SU-DHL-6 (cell line): ENCODE measurements at regions not wholly inside any gene's neighbourhood (a gene's known extent, or its start where the extent isn't known, plus 50 kb on each side); places are given as distances from the start of the nearest gene placed in this dataset.

Experiments
- CTCF ChIP-seq: fragments of 200-600 bp; sonication (generic); IDR thresholded peaks from one replicate; pipeline ENCODE4 v1.5.1; 2017; ENCODE audit warnings: antibody characterized with exemption, mild to moderate bottlenecking, low read length, moderate library complexity; ENCODE audit not compliant: insufficient read depth, poor library complexity, severe bottlenecking
- EZH2phosphoT487 ChIP-seq: fragments of 200-600 bp; sonication (generic), shearing (Covaris generic); conservative IDR thresholded peaks from 2 replicates; pipeline ENCODE4 v1.6.1; 2018; ENCODE audit warnings: mild to moderate bottlenecking, antibody characterized with exemption, low read length, moderate library complexity, mixed read lengths

DNA sequence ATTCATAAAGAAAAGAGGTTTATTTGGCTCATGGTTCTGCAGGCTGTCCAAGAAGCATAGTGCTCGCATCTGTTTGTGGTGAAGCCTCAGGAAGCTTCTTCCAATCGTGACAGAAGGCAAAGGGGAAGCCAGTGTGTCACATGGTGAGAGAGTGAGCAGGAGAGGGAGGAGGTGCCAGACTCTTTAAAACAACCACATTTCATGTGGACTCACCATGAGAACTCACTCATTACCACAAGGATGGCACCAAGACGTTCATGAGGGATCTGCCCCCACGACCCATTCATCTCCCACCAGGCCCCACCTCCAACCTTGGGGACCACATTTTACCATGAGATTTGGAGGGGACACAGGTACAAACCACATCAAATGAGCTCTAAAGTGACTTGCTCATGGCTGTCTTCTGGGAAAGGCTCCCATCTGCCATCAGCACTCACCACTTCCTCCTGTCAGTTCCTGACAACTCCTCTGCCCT is 327.3 kb upstream of the TLE3 start:
- TF ChIP-seq CTCF (no peak), EZH2phosphoT487 (no peak)
